SK-N-SH (cell line): ENCODE measurements at regions not wholly inside any gene's neighbourhood (a gene's known extent, or its start where the extent isn't known, plus 50 kb on each side); places are given as distances from the start of the nearest gene placed in this dataset.

Experiments used
- CTCF ChIA-PET: fragments of 300-600, 350-600 bp; formaldehyde crosslinking; extraction: SDS; loops from one replicate; lab custom pipeline; 2021; lab: Yijun Ruan, JAX
- POLR2A ChIA-PET: fragments of 350-600 bp; sonication (Branson Sonifier 250); formaldehyde crosslinking; extraction: SDS; loops from one replicate; lab custom pipeline; 2020; ENCODE audit warnings: antibody characterized with exemption, inconsistent platforms; lab: Yijun Ruan, JAX
- DNase-seq: peaks from one replicate; pipeline ENCODE4 v3.0.0; 2012
- H2AFZ ChIP-seq: fragments of 200-600 bp; sonication (generic); 2 replicates; pipeline ENCODE4 v1.8.1; 2016; ENCODE audit warnings: antibody characterized with exemption, mild to moderate bottlenecking, low read depth
- H3F3A ChIP-seq: fragments of 200-600 bp; sonication (generic); replicated peaks from 2 replicates; pipeline ENCODE3; 2016; ENCODE audit warnings: antibody characterized with exemption, mild to moderate bottlenecking; ENCODE audit not compliant: insufficient read depth
- H3K27ac ChIP-seq, 2 experiments: fragments of 200-500 bp in 1 of 2; fragments of 200-600 bp in 1 of 2; sonication (Bioruptor generic) in 1 of 2; sonication (generic), shearing (Covaris generic) in 1 of 2; 2 replicates each; pipeline versions ENCODE4 v1.5.1 to v1.6.1; 2014 to 2016; ENCODE audit warnings: low read depth in 2 of 2, inconsistent platforms in 1 of 2, low read length in 1 of 2, mild to moderate bottlenecking in 1 of 2, mixed read lengths in 1 of 2
- H3K27me3 ChIP-seq: fragments of 200-600 bp; sonication (generic), shearing (Covaris generic); 2 replicates; pipeline ENCODE4 v1.6.1; 2016; ENCODE audit warnings: mixed run types; ENCODE audit not compliant: insufficient read depth
- H3K36me3 ChIP-seq, 2 experiments: fragments of 200-500 bp in 1 of 2; fragments of 200-600 bp in 1 of 2; sonication (Bioruptor generic) in 1 of 2; sonication (generic) in 1 of 2; replicated peaks in 1 of 2; 2 replicates each; pipeline versions ENCODE3 to v1.5.1; 2014 to 2016; ENCODE audit warnings: low read length in 1 of 2, mild to moderate bottlenecking in 1 of 2; ENCODE audit not compliant: insufficient read depth in 2 of 2, control insufficient read depth in 1 of 2
- H3K4me1 ChIP-seq, 2 experiments: fragments of 200-500 bp in 1 of 2; fragments of 200-600 bp in 1 of 2; sonication (Bioruptor generic) in 1 of 2; sonication (generic), shearing (Covaris generic) in 1 of 2; 2 replicates each; pipeline versions ENCODE4 v1.5.1 to v1.6.1; 2014 to 2016; ENCODE audit warnings: low read depth in 1 of 2, low read length in 1 of 2, mixed run types in 1 of 2; ENCODE audit not compliant: insufficient read depth in 2 of 2, control insufficient read depth in 1 of 2
- H3K4me2 ChIP-seq: fragments of 200-600 bp; sonication (generic), shearing (Covaris generic); 2 replicates; pipeline ENCODE4 v1.6.1; 2017; ENCODE audit warnings: mixed run types
- H3K4me3 ChIP-seq, 2 experiments: fragments of 200-500 bp in 1 of 2; fragments of 200-600 bp in 1 of 2; sonication (Bioruptor generic) in 1 of 2; sonication (generic), shearing (Covaris generic) in 1 of 2; 2 replicates each; pipeline versions ENCODE4 v1.5.1 to v1.8.1; 2014 to 2016; ENCODE audit warnings: low read depth in 2 of 2, inconsistent platforms in 1 of 2, low read length in 1 of 2, mild to moderate bottlenecking in 1 of 2, mixed read lengths in 1 of 2, moderate library complexity in 1 of 2
- H3K79me2 ChIP-seq: fragments of 200-600 bp; sonication (generic); 2 replicates; pipeline ENCODE4 v1.8.1; 2017; ENCODE audit warnings: mild to moderate bottlenecking; ENCODE audit not compliant: insufficient read depth
- H3K9ac ChIP-seq: fragments of 200-600 bp; sonication (generic); 2 replicates; pipeline ENCODE4 v1.6.1; 2017; ENCODE audit warnings: mixed run types
- H3K9me2 ChIP-seq: fragments of 200-600 bp; sonication (generic); 2 replicates; pipeline ENCODE4 v1.6.1; 2017; ENCODE audit warnings: mixed run types
- H3K9me3 ChIP-seq: fragments of 200-600 bp; sonication (generic); 2 replicates; pipeline ENCODE4 v1.6.1; 2017; ENCODE audit warnings: mixed run types, mild to moderate bottlenecking, moderate library complexity
- H4K20me1 ChIP-seq: fragments of 200-600 bp; sonication (generic); 2 replicates; pipeline ENCODE4 v1.6.1; 2017; ENCODE audit warnings: mild to moderate bottlenecking, mixed run types; ENCODE audit not compliant: insufficient read depth
- EP300 ChIP-seq, 2 experiments: IDR thresholded peaks; 2 replicates each; pipeline versions ENCODE4 v1.4.0 to v1.6.1; 2012; ENCODE audit warnings: borderline replicate concordance in 1 of 2, low read depth in 1 of 2, low read length in 1 of 2
- EZH2phosphoT487 ChIP-seq: fragments of 200-600 bp; sonication (generic); IDR thresholded peaks from 2 replicates; pipeline ENCODE4 v1.6.1; 2017; ENCODE audit warnings: low read depth, mixed run types, mild to moderate bottlenecking, antibody characterized with exemption, moderate library complexity, borderline replicate concordance
- FOSL2 ChIP-seq: IDR thresholded peaks from 2 replicates; pipeline ENCODE4 v1.4.0; 2012; ENCODE audit warnings: low read depth, mild to moderate bottlenecking, moderate library complexity, borderline replicate concordance
- FOXM1 ChIP-seq: IDR thresholded peaks from 2 replicates; pipeline ENCODE4 v1.4.0; 2012; ENCODE audit warnings: low read depth, mild to moderate bottlenecking
- GABPA ChIP-seq: IDR thresholded peaks from 2 replicates; pipeline ENCODE4 v1.4.0; 2012; ENCODE audit warnings: low read depth, mild to moderate bottlenecking
- GATA2 ChIP-seq: sonication (generic); formaldehyde crosslinking; IDR thresholded peaks from 2 replicates; pipeline ENCODE4 v1.5.0; 2020; ENCODE audit warnings: mild to moderate bottlenecking, missing genetic modification reagents
- JUND ChIP-seq: IDR thresholded peaks from 2 replicates; pipeline ENCODE4 v1.4.0; 2012
- NFIC ChIP-seq: IDR thresholded peaks from 2 replicates; pipeline ENCODE4 v1.4.0; 2012; ENCODE audit warnings: borderline replicate concordance
- POLR2AphosphoS5 ChIP-seq: IDR thresholded peaks from 2 replicates; pipeline ENCODE4 v1.6.1; 2012; ENCODE audit warnings: low read depth, low read length
- RCOR1 ChIP-seq: fragments of 150-350 bp; IDR thresholded peaks from 2 replicates; pipeline ENCODE4 v1.6.1; 2017; ENCODE audit warnings: antibody characterized with exemption, low read length
- RXRA ChIP-seq: IDR thresholded peaks from 2 replicates; pipeline ENCODE4 v1.4.0; 2012; ENCODE audit warnings: low read depth, mild to moderate bottlenecking, borderline replicate concordance
- SIN3A ChIP-seq: IDR thresholded peaks from 2 replicates; pipeline ENCODE4 v1.6.1; 2012; ENCODE audit warnings: low read depth, mild to moderate bottlenecking, low read length, moderate library complexity, borderline replicate concordance
- SMC3 ChIP-seq: IDR thresholded peaks from 2 replicates; pipeline ENCODE4 v1.6.1; 2012; ENCODE audit warnings: low read depth, low read length, improper control_type of control experiment
- TCF12 ChIP-seq: IDR thresholded peaks from 2 replicates; pipeline ENCODE4 v1.4.0; 2012
- YY1 ChIP-seq: IDR thresholded peaks from 2 replicates; pipeline ENCODE4 v1.4.0; 2012; ENCODE audit warnings: low read depth, mild to moderate bottlenecking
- WGBS: methylation state at CpG from one replicate; pipeline ENCODE4 v1.1.6; 2017; ENCODE audit warnings: low lambda C conversion rate; 5-methylcytosine and 5-hydroxymethylcytosine counted together
- TF ChIP-seq, protein P1 (sequence below): fragments of 150-350 bp; IDR thresholded peaks from 2 replicates; pipeline ENCODE4 v1.6.1; 2017; ENCODE audit warnings: antibody characterized with exemption, low read length, low read depth, borderline replicate concordance
- TF ChIP-seq, protein P2 (sequence below): IDR thresholded peaks from 2 replicates; pipeline ENCODE4 v1.4.0; 2012; ENCODE audit warnings: low read depth, borderline replicate concordance
- TF ChIP-seq, protein P3 (sequence below): fragments of 150-350 bp; IDR thresholded peaks from 2 replicates; pipeline ENCODE4 v1.6.1; 2016; ENCODE audit warnings: mild to moderate bottlenecking, low read depth, low read length
- TF ChIP-seq, protein P4 (sequence below): IDR thresholded peaks from 2 replicates; pipeline ENCODE4; 2012
- TF ChIP-seq, protein P5 (sequence below): IDR thresholded peaks from 2 replicates; pipeline ENCODE4 v1.4.0; 2012; ENCODE audit warnings: low read depth

DNA sequence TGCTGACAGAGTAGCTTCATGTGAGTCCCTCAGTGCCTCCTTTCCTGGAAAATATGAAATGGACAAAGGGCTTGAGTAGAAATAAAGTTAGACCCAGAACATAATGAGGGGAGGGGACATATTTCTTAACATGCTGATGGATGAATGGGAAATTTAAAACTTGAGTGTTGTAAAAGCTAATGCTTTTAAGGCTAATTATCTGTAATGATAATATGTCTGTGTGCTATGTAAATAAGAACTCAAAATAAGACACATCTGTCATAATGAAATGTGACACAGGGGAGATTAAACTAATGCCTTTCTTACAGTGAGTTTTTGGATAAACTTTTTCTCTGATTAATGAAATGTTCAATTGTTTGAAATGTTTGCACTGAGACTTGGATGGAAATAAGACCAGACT is 65.8 kb upstream of the RFXAP start:
- Histone ChIP-seq H3K4me2 (no peak overlapping the region), H3K4me1 (no peaks in the 10 kb centered on the region), H3K4me3 (no peak overlapping the region), H3F3A (peaks cover 5% of the 10 kb centered on the region), H3K9me3 (no peaks in the 10 kb centered on the region), H3K27me3 (no peaks in the 10 kb centered on the region), H3K27ac (no peak overlapping the region), H3K9me2 (no peaks in the 10 kb centered on the region), H3K36me3 (no peaks in the 10 kb centered on the region), H3K9ac (no peak overlapping the region), H2AFZ (no peak overlapping the region; the same call in 1 of the 2 replicates), H4K20me1 (no peaks in the 10 kb centered on the region), H3K79me2 (no peaks in the 10 kb centered on the region)
- DNase-seq, result no peak
- TF ChIP-seq FOSL2, result no peak
- TF ChIP-seq EP300 (IDR thresholded peaks at IDR 0.05; ENCODE audit: borderline replicate concordance in 1 of 2, low read depth in 1 of 2, low read length in 1 of 2), result no peak
- no peak for TF ChIP-seq RXRA
- no peak for TF ChIP-seq POLR2AphosphoS5
- no peak for TF ChIP-seq FOXM1
- TF ChIP-seq NFIC, result no peak
- TF ChIP-seq, protein P1, sequence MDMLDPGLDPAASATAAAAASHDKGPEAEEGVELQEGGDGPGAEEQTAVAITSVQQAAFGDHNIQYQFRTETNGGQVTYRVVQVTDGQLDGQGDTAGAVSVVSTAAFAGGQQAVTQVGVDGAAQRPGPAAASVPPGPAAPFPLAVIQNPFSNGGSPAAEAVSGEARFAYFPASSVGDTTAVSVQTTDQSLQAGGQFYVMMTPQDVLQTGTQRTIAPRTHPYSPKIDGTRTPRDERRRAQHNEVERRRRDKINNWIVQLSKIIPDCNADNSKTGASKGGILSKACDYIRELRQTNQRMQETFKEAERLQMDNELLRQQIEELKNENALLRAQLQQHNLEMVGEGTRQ, result no peak
- TF ChIP-seq RCOR1, result no peak
- TF ChIP-seq, protein P2, sequence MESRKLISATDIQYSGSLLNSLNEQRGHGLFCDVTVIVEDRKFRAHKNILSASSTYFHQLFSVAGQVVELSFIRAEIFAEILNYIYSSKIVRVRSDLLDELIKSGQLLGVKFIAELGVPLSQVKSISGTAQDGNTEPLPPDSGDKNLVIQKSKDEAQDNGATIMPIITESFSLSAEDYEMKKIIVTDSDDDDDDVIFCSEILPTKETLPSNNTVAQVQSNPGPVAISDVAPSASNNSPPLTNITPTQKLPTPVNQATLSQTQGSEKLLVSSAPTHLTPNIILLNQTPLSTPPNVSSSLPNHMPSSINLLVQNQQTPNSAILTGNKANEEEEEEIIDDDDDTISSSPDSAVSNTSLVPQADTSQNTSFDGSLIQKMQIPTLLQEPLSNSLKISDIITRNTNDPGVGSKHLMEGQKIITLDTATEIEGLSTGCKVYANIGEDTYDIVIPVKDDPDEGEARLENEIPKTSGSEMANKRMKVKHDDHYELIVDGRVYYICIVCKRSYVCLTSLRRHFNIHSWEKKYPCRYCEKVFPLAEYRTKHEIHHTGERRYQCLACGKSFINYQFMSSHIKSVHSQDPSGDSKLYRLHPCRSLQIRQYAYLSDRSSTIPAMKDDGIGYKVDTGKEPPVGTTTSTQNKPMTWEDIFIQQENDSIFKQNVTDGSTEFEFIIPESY, result no peak
- TF ChIP-seq, protein P3, sequence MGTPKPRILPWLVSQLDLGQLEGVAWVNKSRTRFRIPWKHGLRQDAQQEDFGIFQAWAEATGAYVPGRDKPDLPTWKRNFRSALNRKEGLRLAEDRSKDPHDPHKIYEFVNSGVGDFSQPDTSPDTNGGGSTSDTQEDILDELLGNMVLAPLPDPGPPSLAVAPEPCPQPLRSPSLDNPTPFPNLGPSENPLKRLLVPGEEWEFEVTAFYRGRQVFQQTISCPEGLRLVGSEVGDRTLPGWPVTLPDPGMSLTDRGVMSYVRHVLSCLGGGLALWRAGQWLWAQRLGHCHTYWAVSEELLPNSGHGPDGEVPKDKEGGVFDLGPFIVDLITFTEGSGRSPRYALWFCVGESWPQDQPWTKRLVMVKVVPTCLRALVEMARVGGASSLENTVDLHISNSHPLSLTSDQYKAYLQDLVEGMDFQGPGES, result no peak
- TF ChIP-seq GABPA, result no peak
- POLR2A ChIA-PET, result no interaction called here
- CTCF ChIA-PET, result interaction anchor here (1.8 kb wide), 1 partner anchor 17 kb away, joined by 6 read pairs; no protein-coding TSS in a partner anchor

DNA sequence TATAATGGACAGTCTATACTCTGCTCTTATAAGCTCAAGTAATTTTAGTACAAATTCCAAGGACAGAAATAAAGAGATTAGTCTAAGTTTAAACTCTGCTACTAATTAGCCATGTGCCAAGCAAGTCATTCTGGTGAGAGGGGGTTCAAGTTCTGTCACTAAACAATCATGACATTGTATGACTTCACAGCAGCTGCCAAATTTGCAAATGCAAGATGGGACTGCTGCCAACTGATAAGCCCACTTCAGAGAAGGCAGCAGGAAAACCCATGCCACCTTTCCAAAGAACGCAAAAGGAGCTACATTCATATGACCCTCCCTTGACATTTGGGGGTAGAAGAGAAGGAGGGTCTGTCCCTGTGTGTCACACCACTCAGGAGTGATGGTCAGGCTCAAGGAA is 60.7 kb upstream of the RFXAP start:
- Histone ChIP-seq H3K4me1 (peaks cover 0 to 4% of the 10 kb centered on the region in 2 experiments; a peak in 1 of 4 replicates), H3K9me2 (no peaks in the 10 kb centered on the region), H3K27me3 (no peaks in the 10 kb centered on the region), H3K27ac (no peak overlapping the region), H3K9me3 (no peaks in the 10 kb centered on the region), H3K9ac (no peak overlapping the region), H3K4me3 (no peak overlapping the region), H3K4me2 (no peak overlapping the region), H4K20me1 (no peaks in the 10 kb centered on the region), H2AFZ (no peak overlapping the region), H3F3A (no peaks in the 10 kb centered on the region), H3K36me3 (no peaks in the 10 kb centered on the region), H3K79me2 (no peaks in the 10 kb centered on the region)
- peak; percentile 34 for DNase-seq
- POLR2A ChIA-PET, result no interaction called here
- WGBS, result 18% methylated on average over 1 of the region's 1 CpG
- CTCF ChIA-PET, result interaction anchor here (1.1 kb wide), 1 partner anchor 475 kb away, joined by 3 read pairs; no protein-coding TSS in a partner anchor
- TF ChIP-seq EZH2phosphoT487 (no peak), GABPA (no peak), YY1 (no peak), TCF12 (no peak), GATA2 (CRISPR knock-in tag) (peak; percentile 83), SIN3A (no peak), FOXM1 (no peak), SMC3 (no peak), RCOR1 (no peak), NFIC (0 out of 2 replicates have a peak, but pooled peaks have one; percentile 26), JUND (no peak)
- TF ChIP-seq, protein P4, sequence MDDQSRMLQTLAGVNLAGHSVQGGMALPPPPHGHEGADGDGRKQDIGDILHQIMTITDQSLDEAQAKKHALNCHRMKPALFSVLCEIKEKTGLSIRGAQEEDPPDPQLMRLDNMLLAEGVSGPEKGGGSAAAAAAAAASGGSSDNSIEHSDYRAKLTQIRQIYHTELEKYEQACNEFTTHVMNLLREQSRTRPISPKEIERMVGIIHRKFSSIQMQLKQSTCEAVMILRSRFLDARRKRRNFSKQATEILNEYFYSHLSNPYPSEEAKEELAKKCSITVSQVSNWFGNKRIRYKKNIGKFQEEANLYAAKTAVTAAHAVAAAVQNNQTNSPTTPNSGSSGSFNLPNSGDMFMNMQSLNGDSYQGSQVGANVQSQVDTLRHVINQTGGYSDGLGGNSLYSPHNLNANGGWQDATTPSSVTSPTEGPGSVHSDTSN, result no peak
- TF ChIP-seq, protein P5, sequence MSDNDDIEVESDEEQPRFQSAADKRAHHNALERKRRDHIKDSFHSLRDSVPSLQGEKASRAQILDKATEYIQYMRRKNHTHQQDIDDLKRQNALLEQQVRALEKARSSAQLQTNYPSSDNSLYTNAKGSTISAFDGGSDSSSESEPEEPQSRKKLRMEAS, result no peak
